ENCODE measurements at regions not wholly inside any gene's neighbourhood (a gene's known extent, or its start where the extent isn't known, plus 50 kb on each side); places are given as distances from the start of the nearest gene placed in this dataset.
"Not testable (repeated sequence)": the region's sequence is repeated elsewhere in the genome, so short reads cannot be mapped to it uniquely, and the experiment has no call there.

DNA sequence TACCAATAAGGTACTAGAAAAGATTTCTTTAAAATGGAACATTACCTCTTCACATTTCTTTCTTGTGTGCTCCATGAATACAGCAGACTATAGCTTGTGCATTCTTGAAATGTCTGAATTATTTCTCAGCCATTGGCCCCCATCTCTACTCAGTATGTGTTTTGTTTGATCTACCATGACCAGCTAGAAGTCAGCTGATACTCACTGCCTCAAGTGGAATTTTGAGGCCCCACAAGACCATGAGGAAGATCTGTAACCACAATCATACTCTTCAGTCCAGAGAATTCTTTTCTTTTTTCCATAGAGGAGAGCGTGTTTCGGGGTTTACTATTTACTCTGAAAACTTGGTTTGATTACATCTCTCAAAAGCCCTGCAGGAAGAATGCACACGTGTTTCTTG lies 319.1 kb downstream of the TOX3 start:
- DNase-seq = no peak

DNA sequence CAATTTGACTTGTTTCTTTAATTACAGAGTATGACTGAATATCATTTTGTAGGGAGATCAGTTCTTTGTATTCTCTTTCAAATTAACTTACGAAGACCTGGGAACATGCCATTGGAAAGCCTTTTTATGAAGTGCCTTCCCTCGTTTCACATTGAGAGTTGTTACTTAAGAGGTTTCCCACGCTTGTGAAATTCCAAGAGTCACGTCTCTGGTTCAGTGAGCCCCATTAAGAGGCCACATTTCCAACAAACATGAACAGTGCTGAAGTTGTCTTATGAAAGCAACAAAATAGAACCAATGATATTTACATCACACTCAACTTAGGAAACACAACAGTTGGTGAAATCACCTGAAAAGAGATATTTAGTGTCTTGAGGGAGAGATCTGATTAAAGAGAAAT lies 334.1 kb downstream of the TOX3 start:
- no peak for DNase-seq

GRCh38 chr16:52209227-52209626 lies 337.7 kb downstream of the TOX3 start:
- no peak for DNase-seq

DNA sequence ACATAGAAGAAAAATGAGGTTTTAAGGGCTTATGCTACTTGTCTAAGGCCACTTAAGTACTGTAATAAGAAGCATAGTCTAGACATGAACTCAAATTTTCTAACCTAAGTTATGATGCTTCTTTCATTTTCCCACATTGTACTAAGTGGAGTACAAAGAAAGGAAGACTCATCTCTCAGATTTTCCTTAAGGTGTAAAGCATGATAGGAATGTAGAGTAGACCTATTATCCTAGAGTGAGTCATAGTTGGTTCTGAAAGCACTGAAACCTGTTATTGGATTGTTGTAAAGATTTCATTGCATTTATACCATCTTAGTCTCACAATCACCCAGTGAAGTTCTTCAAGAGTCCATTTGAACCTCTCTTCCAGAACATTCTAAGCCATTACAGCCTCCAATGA lies 343.8 kb downstream of the TOX3 start:
- DNase-seq = no peak

- no peak for DNase-seq
Observed at GRCh38 chr16:52193441-52193840, 353.5 kb downstream of the TOX3 start.

GRCh38 chr16:52191531-52192134 lies 355.3 kb downstream of the TOX3 start:
- DNase-seq = peak; percentile 94

DNA sequence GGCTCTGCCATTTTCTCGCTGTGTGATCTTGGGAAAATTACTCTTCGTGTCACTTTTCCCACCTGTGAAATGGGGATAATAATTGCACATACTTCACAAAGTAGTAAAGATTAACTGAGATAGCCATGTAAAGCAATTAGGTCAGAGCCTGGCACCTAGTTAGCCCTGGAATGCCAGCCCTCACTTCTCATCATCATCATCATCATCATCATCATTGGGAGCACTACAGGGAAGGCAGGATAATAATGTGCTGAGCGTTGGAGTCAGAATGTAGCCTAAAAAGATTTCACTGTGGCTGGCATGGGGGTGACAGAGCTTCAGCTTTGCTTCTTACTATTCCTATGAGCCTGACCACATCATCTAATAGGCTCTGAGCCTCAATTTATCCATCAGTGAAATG lies 362.6 kb downstream of the TOX3 start:
- no peak for DNase-seq

- no peak for DNase-seq
Observed at GRCh38 chr16:52182840-52183239, 364.1 kb downstream of the TOX3 start.

DNA sequence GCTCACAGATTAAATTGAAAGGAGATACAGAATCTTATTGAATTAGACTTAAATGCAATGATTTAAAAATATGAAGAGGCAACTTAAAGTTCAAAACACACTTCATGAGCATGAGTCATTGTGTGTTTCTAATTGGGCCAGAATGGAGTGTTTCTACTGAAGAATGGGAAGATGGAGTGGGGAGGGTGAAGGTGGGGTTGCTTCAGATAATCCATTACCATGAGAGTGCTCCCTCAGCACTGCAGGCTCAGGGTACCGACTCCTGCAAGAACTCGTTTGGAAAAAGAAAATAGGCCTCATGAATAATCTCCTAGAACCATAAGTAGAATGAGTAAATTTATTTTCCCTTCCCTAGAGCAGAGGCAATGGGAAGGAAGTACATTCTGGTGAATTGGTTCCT lies 372.8 kb downstream of the TOX3 start:
- DNase-seq = no peak

DNA sequence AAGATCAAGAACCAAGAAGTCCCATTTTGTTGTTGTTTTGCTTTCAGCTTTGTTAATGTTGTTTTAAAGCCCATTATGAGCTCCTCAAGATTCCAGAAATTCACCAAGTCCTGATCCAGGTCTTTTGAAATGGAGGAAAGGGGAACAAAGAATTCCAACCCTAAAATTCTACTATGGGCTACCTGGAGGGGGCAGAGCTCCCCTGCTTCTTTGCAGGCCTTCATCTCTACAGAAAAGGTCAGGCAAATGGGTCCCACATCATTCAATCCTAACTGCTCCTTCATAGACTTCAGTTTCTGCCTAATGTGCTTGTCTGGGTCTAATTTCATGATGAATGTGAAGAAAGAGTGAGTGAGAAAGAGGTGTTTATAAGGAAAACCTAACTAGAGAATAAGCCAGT lies 375.5 kb downstream of the TOX3 start:
- no peak for DNase-seq

- DNase-seq = no peak
Observed at GRCh38 chr16:52167328-52167727, 379.6 kb downstream of the TOX3 start.

GRCh38 chr16:52165961-52166360 lies 381.0 kb downstream of the TOX3 start:
- DNase-seq = no peak

- no peak for DNase-seq
Observed at GRCh38 chr16:52149003-52149402, 397.9 kb downstream of the TOX3 start.

- DNase-seq = no peak
Observed at GRCh38 chr16:52141871-52142270, 405.1 kb downstream of the TOX3 start.

GRCh38 chr16:52128361-52128760 lies 418.6 kb downstream of the TOX3 start:
- DNase-seq = no peak

DNA sequence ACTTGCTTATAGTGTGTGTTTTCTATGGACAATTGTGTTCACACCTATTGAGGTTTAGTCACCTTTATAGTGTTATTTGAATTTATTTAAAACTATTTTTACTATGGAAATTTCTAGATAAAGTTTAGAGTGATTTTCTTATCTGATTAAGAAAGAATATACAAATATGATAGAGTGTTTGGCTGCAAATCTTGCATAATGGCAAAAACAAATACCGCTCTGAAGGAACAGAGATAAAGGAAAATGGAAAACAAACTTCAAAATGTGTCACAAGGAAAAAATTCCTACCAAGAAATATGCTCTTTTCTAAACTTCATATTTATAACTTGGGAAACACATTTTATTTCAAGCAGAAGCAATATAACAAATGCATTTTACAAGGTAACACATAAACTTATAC lies 423.1 kb downstream of the TOX3 start:
- no peak for DNase-seq

GRCh38 chr16:52123061-52123839 lies 423.7 kb downstream of the TOX3 start:
- DNase-seq = no peak

DNA sequence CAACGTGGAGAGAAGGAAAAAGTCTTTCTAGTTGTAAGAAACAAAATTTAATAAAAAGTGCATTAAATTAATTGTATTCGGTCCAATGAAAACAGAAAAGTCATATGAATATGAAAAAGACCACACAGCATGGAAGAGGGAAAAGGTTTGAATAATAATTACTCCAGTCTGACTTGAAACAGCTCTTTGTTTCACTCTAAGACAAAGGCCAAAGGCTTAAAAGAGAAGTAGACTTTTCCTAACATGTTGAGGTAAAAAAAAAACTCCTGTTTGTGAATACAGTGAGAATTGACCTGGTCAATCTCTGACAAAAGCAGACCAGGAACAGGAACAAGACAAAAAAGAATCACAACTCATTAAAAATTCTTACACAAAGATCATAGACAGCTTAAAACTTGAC lies 429.8 kb downstream of the TOX3 start:
- no peak for DNase-seq

DNA sequence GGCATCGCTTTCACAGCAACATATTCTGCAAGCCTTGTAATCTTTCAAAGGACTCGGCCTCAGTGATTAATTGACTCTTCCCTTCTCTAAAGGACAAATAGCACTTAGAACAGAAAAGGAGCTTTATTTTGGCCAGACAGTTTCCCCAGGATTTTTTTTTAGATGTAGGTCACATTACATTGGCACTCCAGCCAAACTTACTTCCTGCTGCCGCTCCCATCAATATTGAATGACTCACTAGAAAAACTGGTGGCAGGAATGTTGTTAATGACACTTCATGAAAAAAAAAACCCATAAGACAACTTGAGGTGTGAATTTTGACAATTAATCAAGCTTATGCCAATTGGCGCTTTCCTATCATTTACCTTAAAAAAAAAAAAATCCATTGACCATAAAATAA lies 432.6 kb downstream of the TOX3 start:
- no peak for DNase-seq

- no peak for DNase-seq
Observed at GRCh38 chr16:52113533-52114183, 433.3 kb downstream of the TOX3 start.

GRCh38 chr16:52104993-52105392 lies 441.9 kb downstream of the TOX3 start:
- not testable (repeated sequence) for DNase-seq

- no peak for DNase-seq
Observed at GRCh38 chr16:52103791-52104190, 443.2 kb downstream of the TOX3 start.

DNA sequence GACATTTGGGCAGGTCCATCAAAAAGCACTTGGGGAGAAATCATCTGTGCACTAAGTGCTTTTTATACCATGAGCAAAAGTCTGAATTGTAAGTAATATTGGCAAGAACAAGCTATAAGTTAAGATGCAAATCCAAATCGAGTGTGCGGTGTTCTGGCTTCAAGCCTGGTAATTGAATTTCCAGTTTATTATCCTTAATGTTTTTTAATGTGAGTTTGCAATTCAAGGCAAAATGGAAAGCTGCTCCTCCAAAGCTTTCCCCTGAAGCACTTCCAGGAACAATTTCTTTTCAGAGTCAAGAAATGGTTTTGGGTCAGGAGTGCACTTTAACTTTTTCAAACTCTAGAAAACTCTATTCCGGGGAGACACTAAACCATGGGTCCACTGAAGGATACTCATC lies 445.7 kb downstream of the TOX3 start:
- no peak for DNase-seq

DNA sequence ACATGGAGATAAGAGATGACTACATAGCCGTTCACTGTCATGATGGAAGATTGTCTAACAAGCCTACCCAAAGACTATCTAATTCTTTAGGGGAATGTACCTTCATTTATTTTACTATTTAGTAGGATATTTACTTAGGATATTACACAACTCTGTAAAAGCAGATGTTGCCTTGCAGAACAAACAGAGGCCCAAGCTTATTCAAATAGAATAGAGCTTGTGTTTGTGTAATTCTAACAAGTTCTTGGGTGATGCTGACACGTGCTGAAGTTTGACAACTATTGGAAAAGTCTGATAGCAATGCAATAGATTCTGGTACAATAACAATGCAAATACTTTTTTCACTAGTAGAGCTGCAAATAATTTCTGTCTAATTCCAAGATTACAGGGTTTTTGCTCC lies 447.6 kb downstream of the TOX3 start:
- no peak for DNase-seq

All from eye (tissue), 1 donor.